Tibial nerve (tissue), 4 donors: ENCODE measurements at regions not wholly inside any gene's neighbourhood (a gene's known extent, or its start where the extent isn't known, plus 50 kb on each side); places are given as distances from the start of the nearest gene placed in this dataset.
"Not testable (repeated sequence)": the region's sequence is repeated elsewhere in the genome, so short reads cannot be mapped to it uniquely, and the experiment has no call there.

Experiments used
- DNase-seq, 2 donors: peaks; one replicate each; pipeline ENCODE4 v3.0.0-alpha.2; 2019; ENCODE audit warnings: low spot score in 2 of 2
- H3K27ac ChIP-seq, 4 donors: fragments of 200-600 bp; sonication (generic) in 3 of 4; one replicate each; pipeline ENCODE4 v1.5.1; 2017 to 2019; ENCODE audit warnings: mild to moderate bottlenecking in 1 of 4
- H3K27me3 ChIP-seq, 2 donors: fragments of 200-600 bp; sonication (generic) in 1 of 2; one replicate each; pipeline versions ENCODE4 v1.5.1 to v1.6.0; 2017 to 2019
- H3K36me3 ChIP-seq, 3 donors: fragments of 200-600 bp; sonication (generic); one replicate each; pipeline ENCODE4 v1.5.1; 2018 to 2019
- H3K4me1 ChIP-seq, 4 donors: fragments of 200-600 bp; sonication (generic) in 3 of 4; one replicate each; pipeline ENCODE4 v1.5.1; 2017 to 2019
- H3K4me3 ChIP-seq, 4 donors: fragments of 200-600 bp; sonication (generic) in 3 of 4; one replicate each; pipeline ENCODE4 v1.5.1; 2017 to 2019; ENCODE audit warnings: mild to moderate bottlenecking in 1 of 4, moderate library complexity in 1 of 4
- H3K9me3 ChIP-seq, 4 donors: fragments of 200-600 bp; sonication (generic) in 3 of 4; one replicate each; pipeline ENCODE4 v1.5.1; 2017 to 2019
- CTCF ChIP-seq, 5 experiments: fragments of 200-600 bp in 3 of 5; fragments of 450-650 bp in 2 of 5; sonication (generic) in 3 of 5; IDR thresholded peaks; one replicate each; pipeline ENCODE4 v1.5.1; 2016 to 2019; ENCODE audit warnings: antibody characterized with exemption in 5 of 5, mild to moderate bottlenecking in 3 of 5, moderate library complexity in 2 of 5
- EP300 ChIP-seq, 2 donors: sonication (generic); formaldehyde crosslinking; IDR thresholded peaks; one replicate each; pipeline ENCODE4 v1.6.1; 2017; ENCODE audit warnings: antibody characterized with exemption in 2 of 2, mild to moderate bottlenecking in 1 of 2
- POLR2A ChIP-seq, 2 donors: fragments of 450-650 bp; IDR thresholded peaks; one replicate each; pipeline ENCODE4 v1.6.1; 2017; ENCODE audit warnings: antibody characterized with exemption in 2 of 2, mild to moderate bottlenecking in 2 of 2, moderate library complexity in 2 of 2
- WGBS, 2 donors: methylation state at CpG; one replicate each; pipeline ENCODE4 v1.1.5; 2018; 5-methylcytosine and 5-hydroxymethylcytosine counted together

- 86% methylated on average over 5 of the region's 5 CpGs for WGBS, 2 donors
- no peak overlapping the region for H3K27ac ChIP-seq
- TF ChIP-seq EP300 (IDR thresholded peaks at IDR 0.05): no peak
- TF ChIP-seq CTCF (IDR thresholded peaks at IDR 0.05): no peak
- no peak for TF ChIP-seq POLR2A (IDR thresholded peaks at IDR 0.05)
- H3K9me3 ChIP-seq: no peaks in the 10 kb centered on the region
- DNase-seq: no peak
- no peak overlapping the region for H3K4me3 ChIP-seq
- H3K36me3 ChIP-seq: no peaks in the 10 kb centered on the region
- H3K27me3 ChIP-seq: no peaks in the 10 kb centered on the region
- no peaks in the 10 kb centered on the region for H3K4me1 ChIP-seq
Measured at GRCh38 chr11:96554236-96554820, 164.5 kb downstream of the JRKL start.

- H3K4me3 ChIP-seq, H3K27ac ChIP-seq, H3K36me3 ChIP-seq, DNase-seq, H3K9me3 ChIP-seq, H3K4me1 ChIP-seq, H3K27me3 ChIP-seq: not testable (repeated sequence)
- 90 to 91% methylated on average over 10 of the region's 10 CpGs for WGBS, 2 donors
Measured at GRCh38 chr11:96555826-96556225, 166.0 kb downstream of the JRKL start.

GRCh38 chr11:96560727-96561126, 170.9 kb downstream of the JRKL start:
- H3K36me3 ChIP-seq, H3K4me1 ChIP-seq, H3K27me3 ChIP-seq, H3K4me3 ChIP-seq, DNase-seq, H3K27ac ChIP-seq: not testable (repeated sequence)
- peaks cover 0 to 11% (median 0%) of the 10 kb centered on the region in 4 donors for H3K9me3 ChIP-seq
- WGBS, 2 donors: 94 to 97% methylated on average over 3 of the region's 3 CpGs

GRCh38 chr11:96567176-96567575, 177.4 kb downstream of the JRKL start:
- no peaks in the 10 kb centered on the region for H3K36me3 ChIP-seq
- no peak for DNase-seq
- H3K27me3 ChIP-seq: no peaks in the 10 kb centered on the region
- no peak overlapping the region for H3K27ac ChIP-seq
- 54 to 56% methylated on average over 4 of the region's 4 CpGs for WGBS, 2 donors
- no peak overlapping the region for H3K4me3 ChIP-seq
- no peaks in the 10 kb centered on the region for H3K4me1 ChIP-seq
- no peaks in the 10 kb centered on the region for H3K9me3 ChIP-seq
- TF ChIP-seq CTCF (IDR thresholded peaks at IDR 0.05) (no peak), EP300 (IDR thresholded peaks at IDR 0.05) (no peak), POLR2A (IDR thresholded peaks at IDR 0.05) (no peak)

- no peaks in the 10 kb centered on the region for H3K4me1 ChIP-seq
- H3K27ac ChIP-seq: no peak overlapping the region
- no peaks in the 10 kb centered on the region for H3K36me3 ChIP-seq
- whole genome bisulfite sequencing, 2 donors: 29 to 31% methylated on average over 3 of the region's 3 CpGs
- no peak for DNase-seq
- no peaks in the 10 kb centered on the region for H3K27me3 ChIP-seq
- TF ChIP-seq CTCF (IDR thresholded peaks at IDR 0.05): no peak
- no peak overlapping the region for H3K4me3 ChIP-seq
- H3K9me3 ChIP-seq: peaks cover 0 to 1% (median 0%) of the 10 kb centered on the region in 4 donors
Measured at GRCh38 chr11:96567667-96568066, 177.9 kb downstream of the JRKL start.

- Histone ChIP-seq H3K4me1 (no peaks in the 10 kb centered on the region), H3K27ac (no peak overlapping the region), H3K36me3 (no peaks in the 10 kb centered on the region), H3K9me3 (peaks cover 0 to 4% (median 0%) of the 10 kb centered on the region in 4 donors), H3K4me3 (no peak overlapping the region), H3K27me3 (no peaks in the 10 kb centered on the region)
- no peak for TF ChIP-seq EP300 (IDR thresholded peaks at IDR 0.05)
- no peak for TF ChIP-seq CTCF (IDR thresholded peaks at IDR 0.05)
- no peak for TF ChIP-seq POLR2A (IDR thresholded peaks at IDR 0.05)
- 73 to 100% methylated on average over 2 of the region's 2 CpGs for WGBS, 2 donors
- no peak for DNase-seq
Measured at GRCh38 chr11:96576383-96576782, 186.6 kb downstream of the JRKL start.
